ENCODE measurements at regions not wholly inside any gene's neighbourhood (a gene's known extent, or its start where the extent isn't known, plus 50 kb on each side); places are given as distances from the start of the nearest gene placed in this dataset.

GRCh38 chr14:101442451-101442850 is 118.8 kb upstream of the DIO3 start (continued):
- TF ChIP-seq, protein P1, sequence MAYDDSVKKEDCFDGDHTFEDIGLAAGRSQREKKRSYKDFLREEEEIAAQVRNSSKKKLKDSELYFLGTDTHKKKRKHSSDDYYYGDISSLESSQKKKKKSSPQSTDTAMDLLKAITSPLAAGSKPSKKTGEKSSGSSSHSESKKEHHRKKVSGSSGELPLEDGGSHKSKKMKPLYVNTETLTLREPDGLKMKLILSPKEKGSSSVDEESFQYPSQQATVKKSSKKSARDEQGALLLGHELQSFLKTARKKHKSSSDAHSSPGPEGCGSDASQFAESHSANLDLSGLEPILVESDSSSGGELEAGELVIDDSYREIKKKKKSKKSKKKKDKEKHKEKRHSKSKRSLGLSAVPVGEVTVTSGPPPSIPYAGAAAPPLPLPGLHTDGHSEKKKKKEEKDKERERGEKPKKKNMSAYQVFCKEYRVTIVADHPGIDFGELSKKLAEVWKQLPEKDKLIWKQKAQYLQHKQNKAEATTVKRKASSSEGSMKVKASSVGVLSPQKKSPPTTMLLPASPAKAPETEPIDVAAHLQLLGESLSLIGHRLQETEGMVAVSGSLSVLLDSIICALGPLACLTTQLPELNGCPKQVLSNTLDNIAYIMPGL (CRISPR knock-in tag; IDR thresholded peaks at IDR 0.05; ENCODE audit: borderline replicate concordance in 1 of 2, low read depth in 1 of 2): no peak

DNA sequence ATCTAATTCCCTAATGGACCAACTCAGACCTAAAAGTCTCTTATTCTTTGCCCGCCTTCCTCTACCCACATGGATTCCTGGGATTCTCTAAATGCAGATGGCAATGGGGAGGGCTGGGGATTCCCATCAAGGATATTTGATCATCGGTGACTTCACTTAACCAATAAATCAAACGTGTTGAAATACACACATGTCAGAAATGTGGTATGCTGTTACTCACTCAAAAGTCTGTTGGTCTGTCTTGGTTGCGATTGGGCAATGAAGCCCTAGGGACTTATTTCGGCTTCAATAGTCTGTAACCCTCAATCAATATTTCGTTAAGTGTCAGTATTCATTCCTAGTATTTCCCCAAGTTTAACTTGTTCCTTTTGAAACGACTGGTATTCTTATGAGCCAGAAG is 117.2 kb upstream of the DIO3 start:
- Histone ChIP-seq H3K36me3 (replicated peaks in 1 of 2; ENCODE audit: control insufficient read depth in 1 of 2, insufficient read depth in 2 of 2, low read length in 2 of 2) (no peaks in the 10 kb centered on the region), H3K4me2 (ENCODE audit: low read depth, low read length) (no peak overlapping the region), H4K20me1 (ENCODE audit: insufficient read depth, low read length) (no peaks in the 10 kb centered on the region), H2AFZ (ENCODE audit: low read length) (no peak overlapping the region), H3K4me3 (replicated peaks in 1 of 3; ENCODE audit: insufficient read depth in 1 of 3, low read depth in 2 of 3, low read length in 3 of 3) (no peak overlapping the region), H3K27me3 (ENCODE audit: control insufficient read depth in 1 of 2, insufficient read depth in 2 of 2, low read length in 2 of 2) (peaks cover 4 to 21% of the 10 kb centered on the region in 2 experiments; a peak in 3 of 5 replicates), H3K27ac (ENCODE audit: extremely low read length, insufficient read depth, low read length) (no peak overlapping the region), H3K4me1 (ENCODE audit: insufficient read depth, low read length) (no peaks in the 10 kb centered on the region), H3K79me2 (ENCODE audit: insufficient read depth, low read length) (no peaks in the 10 kb centered on the region), H3K9ac (ENCODE audit: insufficient read depth, low read depth, low read length) (no peak overlapping the region), H3K9me3 (ENCODE audit: low read length) (no peaks in the 10 kb centered on the region)
- ATAC-seq: no peak
- ChIA-PET POLR2A (no interaction called here), CTCF (ENCODE audit: low intra/inter-chr PET ratio, low total read pairs) (no interaction called here)
- intact Hi-C loops (cut with micrococcal nuclease; ENCODE audit: unreplicated experiment) (no loop called here), in situ Hi-C loops (cut with HindIII; ENCODE audit: extremely low pct_ligation_motif_present, low pct_unique_long_range_greater_than_20kb) (no loop called here)
- no peak for DNase-seq (ENCODE audit: low spot score)
- 27% methylated on average over 7 of the region's 7 CpGs for WGBS (ENCODE audit: low lambda C conversion rate)
- no TSS peak for BruUV-seq (replicated peaks)
- FAIRE-seq: no peak
- TF ChIP-seq XRCC5 (optimal IDR thresholded peaks at IDR 0.05; ENCODE audit: low read length) (no peak), ZNF232 (CRISPR knock-in tag; IDR thresholded peaks at IDR 0.05; ENCODE audit: borderline replicate concordance) (no peak), ZNF652 (CRISPR knock-in tag; IDR thresholded peaks at IDR 0.05; ENCODE audit: borderline replicate concordance, low read depth) (no peak)

DNA sequence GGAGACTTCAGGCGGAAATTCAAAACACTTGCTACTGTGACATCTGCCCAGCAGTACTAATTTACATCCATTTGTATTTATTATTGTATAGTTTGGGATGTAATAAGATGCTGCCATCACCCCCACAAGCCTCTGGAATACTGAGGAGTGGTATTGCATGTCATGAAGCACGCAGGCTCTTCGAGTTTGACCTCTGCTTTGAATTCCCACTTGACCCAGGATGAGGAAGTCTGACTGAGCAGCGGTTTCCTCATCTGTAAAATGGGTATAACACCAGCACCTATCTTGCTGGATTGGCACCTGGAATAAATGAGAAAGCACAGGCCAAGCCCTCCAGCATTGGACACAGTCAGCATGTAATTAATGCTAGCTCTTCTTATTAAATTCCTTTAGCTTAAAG is 116.0 kb upstream of the DIO3 start:
- WGBS (ENCODE audit: low lambda C conversion rate): 22% methylated on average over 4 of the region's 4 CpGs
- FAIRE-seq: no peak

More for the DNA sequence above, 116.0 kb upstream of the DIO3 start:
- TF ChIP-seq GATA4 (IDR thresholded peaks at IDR 0.05; ENCODE audit: borderline replicate concordance, low read depth) (no peak), ZNF256 (CRISPR knock-in tag; conservative IDR thresholded peaks at IDR 0.05) (no peak), ZNF629 (CRISPR knock-in tag; conservative IDR thresholded peaks at IDR 0.05) (peak; percentile 34; the same call in 1 of the 2 replicates), KMT2B (CRISPR knock-in tag; IDR thresholded peaks at IDR 0.05) (no peak), ZSCAN25 (CRISPR knock-in tag; IDR thresholded peaks at IDR 0.05) (no peak), SIX1 (CRISPR knock-in tag; IDR thresholded peaks at IDR 0.05; ENCODE audit: borderline replicate concordance) (no peak)
- Histone ChIP-seq H3K36me3 (replicated peaks in 1 of 2; ENCODE audit: control insufficient read depth in 1 of 2, insufficient read depth in 2 of 2, low read length in 2 of 2) (no peaks in the 10 kb centered on the region), H3K9ac (ENCODE audit: insufficient read depth, low read depth, low read length) (no peak overlapping the region), H3K27ac (ENCODE audit: extremely low read length, insufficient read depth, low read length) (no peak overlapping the region), H3K27me3 (ENCODE audit: control insufficient read depth in 1 of 2, insufficient read depth in 2 of 2, low read length in 2 of 2) (peaks cover 3 to 17% of the 10 kb centered on the region in 2 experiments; a peak in 3 of 5 replicates), H3K4me3 (replicated peaks in 1 of 3; ENCODE audit: insufficient read depth in 1 of 3, low read depth in 2 of 3, low read length in 3 of 3) (no peak overlapping the region), H3K4me2 (ENCODE audit: low read depth, low read length) (no peak overlapping the region), H4K20me1 (ENCODE audit: insufficient read depth, low read length) (no peaks in the 10 kb centered on the region), H3K9me3 (ENCODE audit: low read length) (no peaks in the 10 kb centered on the region), H3K4me1 (ENCODE audit: insufficient read depth, low read length) (no peaks in the 10 kb centered on the region), H2AFZ (ENCODE audit: low read length) (no peak overlapping the region), H3K79me2 (ENCODE audit: insufficient read depth, low read length) (no peaks in the 10 kb centered on the region)
- in situ Hi-C loops (cut with HindIII; ENCODE audit: extremely low pct_ligation_motif_present, low pct_unique_long_range_greater_than_20kb): no loop called here
- no peak for DNase-seq (ENCODE audit: low spot score)
- POLR2A ChIA-PET: no interaction called here
- CTCF ChIA-PET (ENCODE audit: low intra/inter-chr PET ratio, low total read pairs): no interaction called here
- no peak for ATAC-seq
- no TSS peak for BruUV-seq (replicated peaks)
- intact Hi-C loops (cut with micrococcal nuclease; ENCODE audit: unreplicated experiment): no loop called here
